SK-N-SH (cell line): ENCODE measurements at regions not wholly inside any gene's neighbourhood (a gene's known extent, or its start where the extent isn't known, plus 50 kb on each side); places are given as distances from the start of the nearest gene placed in this dataset.
A peak's percentile ranks its signal among the peaks of the same experiment; 100 is the strongest.

ENCODE experiments used
- CTCF ChIA-PET: fragments of 300-600, 350-600 bp; formaldehyde crosslinking; extraction: SDS; loops from one replicate; lab custom pipeline; 2021; lab: Yijun Ruan, JAX
- POLR2A ChIA-PET: fragments of 350-600 bp; sonication (Branson Sonifier 250); formaldehyde crosslinking; extraction: SDS; loops from one replicate; lab custom pipeline; 2020; ENCODE audit warnings: antibody characterized with exemption, inconsistent platforms; lab: Yijun Ruan, JAX
- DNase-seq: peaks from one replicate; pipeline ENCODE4 v3.0.0; 2012
- H2AFZ ChIP-seq: fragments of 200-600 bp; sonication (generic); 2 replicates; pipeline ENCODE4 v1.8.1; 2016; ENCODE audit warnings: antibody characterized with exemption, mild to moderate bottlenecking, low read depth
- H3F3A ChIP-seq: fragments of 200-600 bp; sonication (generic); replicated peaks from 2 replicates; pipeline ENCODE3; 2016; ENCODE audit warnings: antibody characterized with exemption, mild to moderate bottlenecking; ENCODE audit not compliant: insufficient read depth
- H3K27ac ChIP-seq, 2 experiments: fragments of 200-500 bp in 1 of 2; fragments of 200-600 bp in 1 of 2; sonication (Bioruptor generic) in 1 of 2; sonication (generic), shearing (Covaris generic) in 1 of 2; 2 replicates each; pipeline versions ENCODE4 v1.5.1 to v1.6.1; 2014 to 2016; ENCODE audit warnings: low read depth in 2 of 2, inconsistent platforms in 1 of 2, low read length in 1 of 2, mild to moderate bottlenecking in 1 of 2, mixed read lengths in 1 of 2
- H3K27me3 ChIP-seq: fragments of 200-600 bp; sonication (generic), shearing (Covaris generic); 2 replicates; pipeline ENCODE4 v1.6.1; 2016; ENCODE audit warnings: mixed run types; ENCODE audit not compliant: insufficient read depth
- H3K36me3 ChIP-seq, 2 experiments: fragments of 200-500 bp in 1 of 2; fragments of 200-600 bp in 1 of 2; sonication (Bioruptor generic) in 1 of 2; sonication (generic) in 1 of 2; replicated peaks in 1 of 2; 2 replicates each; pipeline versions ENCODE3 to v1.5.1; 2014 to 2016; ENCODE audit warnings: low read length in 1 of 2, mild to moderate bottlenecking in 1 of 2; ENCODE audit not compliant: insufficient read depth in 2 of 2, control insufficient read depth in 1 of 2
- H3K4me1 ChIP-seq, 2 experiments: fragments of 200-500 bp in 1 of 2; fragments of 200-600 bp in 1 of 2; sonication (Bioruptor generic) in 1 of 2; sonication (generic), shearing (Covaris generic) in 1 of 2; 2 replicates each; pipeline versions ENCODE4 v1.5.1 to v1.6.1; 2014 to 2016; ENCODE audit warnings: low read depth in 1 of 2, low read length in 1 of 2, mixed run types in 1 of 2; ENCODE audit not compliant: insufficient read depth in 2 of 2, control insufficient read depth in 1 of 2
- H3K4me2 ChIP-seq: fragments of 200-600 bp; sonication (generic), shearing (Covaris generic); 2 replicates; pipeline ENCODE4 v1.6.1; 2017; ENCODE audit warnings: mixed run types
- H3K4me3 ChIP-seq, 2 experiments: fragments of 200-500 bp in 1 of 2; fragments of 200-600 bp in 1 of 2; sonication (Bioruptor generic) in 1 of 2; sonication (generic), shearing (Covaris generic) in 1 of 2; 2 replicates each; pipeline versions ENCODE4 v1.5.1 to v1.8.1; 2014 to 2016; ENCODE audit warnings: low read depth in 2 of 2, inconsistent platforms in 1 of 2, low read length in 1 of 2, mild to moderate bottlenecking in 1 of 2, mixed read lengths in 1 of 2, moderate library complexity in 1 of 2
- H3K79me2 ChIP-seq: fragments of 200-600 bp; sonication (generic); 2 replicates; pipeline ENCODE4 v1.8.1; 2017; ENCODE audit warnings: mild to moderate bottlenecking; ENCODE audit not compliant: insufficient read depth
- H3K9ac ChIP-seq: fragments of 200-600 bp; sonication (generic); 2 replicates; pipeline ENCODE4 v1.6.1; 2017; ENCODE audit warnings: mixed run types
- H3K9me2 ChIP-seq: fragments of 200-600 bp; sonication (generic); 2 replicates; pipeline ENCODE4 v1.6.1; 2017; ENCODE audit warnings: mixed run types
- H3K9me3 ChIP-seq: fragments of 200-600 bp; sonication (generic); 2 replicates; pipeline ENCODE4 v1.6.1; 2017; ENCODE audit warnings: mixed run types, mild to moderate bottlenecking, moderate library complexity
- H4K20me1 ChIP-seq: fragments of 200-600 bp; sonication (generic); 2 replicates; pipeline ENCODE4 v1.6.1; 2017; ENCODE audit warnings: mild to moderate bottlenecking, mixed run types; ENCODE audit not compliant: insufficient read depth
- EP300 ChIP-seq, 2 experiments: IDR thresholded peaks; 2 replicates each; pipeline versions ENCODE4 v1.4.0 to v1.6.1; 2012; ENCODE audit warnings: borderline replicate concordance in 1 of 2, low read depth in 1 of 2, low read length in 1 of 2
- EZH2phosphoT487 ChIP-seq: fragments of 200-600 bp; sonication (generic); IDR thresholded peaks from 2 replicates; pipeline ENCODE4 v1.6.1; 2017; ENCODE audit warnings: low read depth, mixed run types, mild to moderate bottlenecking, antibody characterized with exemption, moderate library complexity, borderline replicate concordance
- FOXJ3 ChIP-seq: sonication (generic); formaldehyde crosslinking; IDR thresholded peaks from 2 replicates; pipeline ENCODE4 v1.5.1; 2020; ENCODE audit warnings: mild to moderate bottlenecking, missing genetic modification reagents
- GATA2 ChIP-seq: sonication (generic); formaldehyde crosslinking; IDR thresholded peaks from 2 replicates; pipeline ENCODE4 v1.5.0; 2020; ENCODE audit warnings: mild to moderate bottlenecking, missing genetic modification reagents
- JUND ChIP-seq: IDR thresholded peaks from 2 replicates; pipeline ENCODE4 v1.4.0; 2012
- RCOR1 ChIP-seq: fragments of 150-350 bp; IDR thresholded peaks from 2 replicates; pipeline ENCODE4 v1.6.1; 2017; ENCODE audit warnings: antibody characterized with exemption, low read length
- WGBS: methylation state at CpG from one replicate; pipeline ENCODE4 v1.1.6; 2017; ENCODE audit warnings: low lambda C conversion rate; 5-methylcytosine and 5-hydroxymethylcytosine counted together
- TF ChIP-seq, protein P1 (sequence below): IDR thresholded peaks from 2 replicates; pipeline ENCODE4 v1.4.0; 2012; ENCODE audit warnings: low read depth, borderline replicate concordance
- TF ChIP-seq, protein P2 (sequence below): IDR thresholded peaks from 2 replicates; pipeline ENCODE4 v1.6.1; 2012; ENCODE audit warnings: mild to moderate bottlenecking, low read depth, low read length, moderate library complexity

DNA sequence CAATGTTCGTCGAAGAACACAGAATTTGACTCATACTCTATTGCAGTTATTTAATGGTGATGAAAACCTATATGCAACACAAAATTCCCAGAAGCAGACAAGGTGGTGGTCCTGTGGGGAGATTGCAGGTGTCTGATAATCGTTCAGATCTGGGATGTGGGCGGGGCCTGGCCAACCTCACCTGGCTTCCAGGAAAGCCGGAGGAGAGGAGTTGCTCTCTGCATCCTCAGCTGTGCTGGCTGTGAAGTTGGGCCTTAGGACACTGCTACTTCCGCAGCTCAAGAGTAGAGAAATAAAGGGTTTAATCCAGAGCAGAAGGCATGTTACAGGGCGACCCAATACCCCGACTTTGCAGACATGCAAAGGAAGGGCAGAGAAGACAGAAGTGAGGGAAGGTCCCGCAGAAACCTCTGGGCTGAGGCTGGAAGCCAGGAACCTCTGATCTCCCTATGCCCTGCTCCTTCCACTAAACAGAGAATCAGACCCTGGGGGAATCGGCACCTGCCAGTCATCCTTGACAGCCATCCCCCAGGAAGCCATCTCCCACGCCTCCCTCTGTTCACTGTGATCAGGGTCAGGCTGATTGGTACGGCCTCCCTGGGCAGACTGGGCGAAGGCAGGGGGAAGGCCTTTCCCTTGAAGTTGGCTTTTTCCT, 590.3 kb downstream of the AJAP1 start (continued):
- TF ChIP-seq, protein P1, sequence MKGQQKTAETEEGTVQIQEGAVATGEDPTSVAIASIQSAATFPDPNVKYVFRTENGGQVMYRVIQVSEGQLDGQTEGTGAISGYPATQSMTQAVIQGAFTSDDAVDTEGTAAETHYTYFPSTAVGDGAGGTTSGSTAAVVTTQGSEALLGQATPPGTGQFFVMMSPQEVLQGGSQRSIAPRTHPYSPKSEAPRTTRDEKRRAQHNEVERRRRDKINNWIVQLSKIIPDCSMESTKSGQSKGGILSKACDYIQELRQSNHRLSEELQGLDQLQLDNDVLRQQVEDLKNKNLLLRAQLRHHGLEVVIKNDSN, result no peak

DNA sequence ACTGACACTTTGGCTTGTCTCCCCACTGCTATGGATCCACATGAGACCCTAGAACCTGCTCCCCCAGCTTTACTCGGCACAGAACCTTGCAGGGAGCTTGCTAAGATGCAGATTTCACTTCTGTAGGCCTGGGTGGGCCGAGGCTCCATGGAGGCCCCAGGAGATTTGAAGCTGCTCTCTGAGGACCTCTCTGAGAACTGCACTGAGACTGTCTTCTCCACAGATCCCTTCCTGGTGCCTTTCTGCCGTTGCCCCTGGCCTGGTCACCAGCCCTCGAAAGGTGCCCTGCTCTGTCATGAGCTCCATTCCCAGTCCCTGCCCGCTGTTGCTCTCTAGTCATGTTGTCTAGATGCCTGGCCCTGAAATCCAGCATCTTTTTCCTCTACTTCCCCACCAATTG, 588.4 kb downstream of the AJAP1 start:
- Histone ChIP-seq H3K4me2 (no peak overlapping the region), H2AFZ (no peak overlapping the region), H3K9ac (no peak overlapping the region), H3K9me2 (no peaks in the 10 kb centered on the region), H3K36me3 (no peaks in the 10 kb centered on the region), H3F3A (no peaks in the 10 kb centered on the region), H3K4me3 (no peak overlapping the region), H3K27me3 (no peaks in the 10 kb centered on the region), H3K9me3 (no peaks in the 10 kb centered on the region), H4K20me1 (no peaks in the 10 kb centered on the region), H3K27ac (no peak overlapping the region), H3K4me1 (peaks cover 0 to 18% of the 10 kb centered on the region in 2 experiments; a peak in 1 of 4 replicates), H3K79me2 (no peaks in the 10 kb centered on the region)
- CTCF ChIA-PET, result no interaction called here
- WGBS, result 8% methylated on average over 5 of the region's 5 CpGs
- no peak for TF ChIP-seq GATA2 (CRISPR knock-in tag)
- POLR2A ChIA-PET, result interaction anchor here (0.6 kb wide), 1 partner anchor 377 kb away, joined by 3 read pairs; no protein-coding TSS in a partner anchor
- no peak for DNase-seq

DNA sequence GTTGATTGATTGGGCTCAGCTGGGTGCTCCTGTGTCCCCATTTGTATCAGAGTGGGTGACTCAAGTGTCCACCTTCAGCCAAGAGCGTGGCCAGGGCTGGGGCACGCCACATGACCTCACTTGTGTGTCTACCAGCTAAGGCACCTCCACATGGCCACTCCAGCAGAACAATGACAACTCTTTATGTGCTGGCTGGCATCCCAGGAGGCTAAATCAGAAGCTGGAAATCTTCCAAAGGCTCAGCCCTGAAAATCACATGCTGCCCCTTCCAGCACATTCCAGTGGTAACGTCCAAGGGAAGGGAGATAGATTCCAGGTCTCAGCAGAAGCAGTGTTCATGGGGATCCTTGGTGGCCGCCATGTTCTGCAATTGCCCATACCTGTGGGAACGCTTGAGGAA, 585.5 kb downstream of the AJAP1 start:
- 2% methylated on average over 4 of the region's 5 CpGs for WGBS
- no peak overlapping the region for H3K27ac ChIP-seq
- peak; percentile 53 for DNase-seq
- no peaks in the 10 kb centered on the region for H3F3A ChIP-seq
- no peaks in the 10 kb centered on the region for H3K9me2 ChIP-seq
- no peak overlapping the region for H3K4me2 ChIP-seq
- no peak overlapping the region for H2AFZ ChIP-seq
- POLR2A ChIA-PET, result no interaction called here
- TF ChIP-seq GATA2 (CRISPR knock-in tag) (peak; percentile 77), RCOR1 (peak; percentile 78; the same call in 1 of the 2 replicates), FOXJ3 (CRISPR knock-in tag) (0 out of 2 replicates have a peak, but pooled peaks have one; percentile 31), EP300 (IDR thresholded peaks at IDR 0.05; ENCODE audit: borderline replicate concordance in 1 of 2, low read depth in 1 of 2, low read length in 1 of 2) (0 out of 4 replicates have a peak, but pooled peaks of 1 of the 2 experiments have one; percentile 33), JUND (no peak), EZH2phosphoT487 (no peak)
- TF ChIP-seq, protein P2, sequence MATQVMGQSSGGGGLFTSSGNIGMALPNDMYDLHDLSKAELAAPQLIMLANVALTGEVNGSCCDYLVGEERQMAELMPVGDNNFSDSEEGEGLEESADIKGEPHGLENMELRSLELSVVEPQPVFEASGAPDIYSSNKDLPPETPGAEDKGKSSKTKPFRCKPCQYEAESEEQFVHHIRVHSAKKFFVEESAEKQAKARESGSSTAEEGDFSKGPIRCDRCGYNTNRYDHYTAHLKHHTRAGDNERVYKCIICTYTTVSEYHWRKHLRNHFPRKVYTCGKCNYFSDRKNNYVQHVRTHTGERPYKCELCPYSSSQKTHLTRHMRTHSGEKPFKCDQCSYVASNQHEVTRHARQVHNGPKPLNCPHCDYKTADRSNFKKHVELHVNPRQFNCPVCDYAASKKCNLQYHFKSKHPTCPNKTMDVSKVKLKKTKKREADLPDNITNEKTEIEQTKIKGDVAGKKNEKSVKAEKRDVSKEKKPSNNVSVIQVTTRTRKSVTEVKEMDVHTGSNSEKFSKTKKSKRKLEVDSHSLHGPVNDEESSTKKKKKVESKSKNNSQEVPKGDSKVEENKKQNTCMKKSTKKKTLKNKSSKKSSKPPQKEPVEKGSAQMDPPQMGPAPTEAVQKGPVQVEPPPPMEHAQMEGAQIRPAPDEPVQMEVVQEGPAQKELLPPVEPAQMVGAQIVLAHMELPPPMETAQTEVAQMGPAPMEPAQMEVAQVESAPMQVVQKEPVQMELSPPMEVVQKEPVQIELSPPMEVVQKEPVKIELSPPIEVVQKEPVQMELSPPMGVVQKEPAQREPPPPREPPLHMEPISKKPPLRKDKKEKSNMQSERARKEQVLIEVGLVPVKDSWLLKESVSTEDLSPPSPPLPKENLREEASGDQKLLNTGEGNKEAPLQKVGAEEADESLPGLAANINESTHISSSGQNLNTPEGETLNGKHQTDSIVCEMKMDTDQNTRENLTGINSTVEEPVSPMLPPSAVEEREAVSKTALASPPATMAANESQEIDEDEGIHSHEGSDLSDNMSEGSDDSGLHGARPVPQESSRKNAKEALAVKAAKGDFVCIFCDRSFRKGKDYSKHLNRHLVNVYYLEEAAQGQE, result no peak
- CTCF ChIA-PET, result interaction anchor here (2.1 kb wide), 1 partner anchor 505 kb away, joined by 7 read pairs; no protein-coding TSS in a partner anchor
- no peak overlapping the region for H3K9ac ChIP-seq
- H4K20me1 ChIP-seq, result no peaks in the 10 kb centered on the region
- peaks cover 0 to 27% of the 10 kb centered on the region in 2 experiments; a peak in 2 of 4 replicates for H3K4me1 ChIP-seq
- no peak overlapping the region for H3K4me3 ChIP-seq
- H3K79me2 ChIP-seq, result no peaks in the 10 kb centered on the region
- no peaks in the 10 kb centered on the region for H3K36me3 ChIP-seq
- no peaks in the 10 kb centered on the region for H3K27me3 ChIP-seq
- no peaks in the 10 kb centered on the region for H3K9me3 ChIP-seq
